Aorta (tissue), 5 donors: ENCODE measurements at regions not wholly inside any gene's neighbourhood (a gene's known extent, or its start where the extent isn't known, plus 50 kb on each side); places are given as distances from the start of the nearest gene placed in this dataset.

ENCODE experiments used
- ATAC-seq: fragments of 200-7000 bp; cut with Tn5 transposase; one replicate; pipeline ENCODE4 v1.9.1; 2022; ENCODE audit warnings: moderate library complexity; ENCODE audit not compliant: low FRiP score
- DNase-seq, 2 donors: peaks; one replicate each; pipeline ENCODE4 v3.0.0-alpha.2; 2020
- H3K27ac ChIP-seq, 2 donors: one replicate each; pipeline ENCODE4 v1.5.1; 2013; ENCODE audit warnings: low read length in 2 of 2, mild to moderate bottlenecking in 2 of 2, moderate library complexity in 2 of 2, control low read depth in 1 of 2, inconsistent platforms in 1 of 2, low read depth in 1 of 2
- H3K27me3 ChIP-seq, 2 donors: one replicate each; pipeline ENCODE4 v1.6.1; 2013; ENCODE audit warnings: control low read depth in 1 of 2, low read length in 1 of 2, mild to moderate bottlenecking in 1 of 2, moderate library complexity in 1 of 2; ENCODE audit not compliant: insufficient read depth in 2 of 2, control insufficient read depth in 1 of 2
- H3K36me3 ChIP-seq, 2 donors: one replicate each; pipeline ENCODE4 v1.6.1; 2013; ENCODE audit warnings: control low read depth in 1 of 2, low read length in 1 of 2, mild to moderate bottlenecking in 1 of 2; ENCODE audit not compliant: insufficient read depth in 2 of 2, control insufficient read depth in 1 of 2
- H3K4me1 ChIP-seq, 2 donors: one replicate each; pipeline ENCODE4 v1.6.1; 2013; ENCODE audit warnings: low read length in 2 of 2, control low read depth in 1 of 2, mild to moderate bottlenecking in 1 of 2, moderate library complexity in 1 of 2; ENCODE audit not compliant: insufficient read depth in 2 of 2, control insufficient read depth in 1 of 2
- H3K4me3 ChIP-seq, 2 donors: one replicate each; pipeline ENCODE4 v1.5.1; 2013; ENCODE audit warnings: low read length in 2 of 2, control low read depth in 1 of 2, mild to moderate bottlenecking in 1 of 2
- H3K9me3 ChIP-seq: one replicate; pipeline ENCODE4 v1.6.1; 2013; ENCODE audit warnings: mild to moderate bottlenecking, low read length; ENCODE audit not compliant: control insufficient read depth
- WGBS, 2 donors: extraction: QIAGEN DNeasy Blood & Tissue Kit; methylation state at CpG; one replicate each; pipeline ENCODE4 v1.1.7; 2013; 5-methylcytosine and 5-hydroxymethylcytosine counted together
- intact Hi-C, 2 donors: fragments of 100-400 bp; cut with DNase I; formaldehyde crosslinking; loops; one replicate each; pipeline versions ENCODE4 v1.14.2 to v1.15.0; 2022
- donor health status: healthy with polysubstance abuse.
- donor health status: Bipolar disorder and iron deficiency.
- donor health status: DM: no; HTN: no; CAD: no.
- donor health status: DM: no; HTN: no; CAD: no.
- donor health status: DM: yes; HTN: yes; CAD: no.

DNA sequence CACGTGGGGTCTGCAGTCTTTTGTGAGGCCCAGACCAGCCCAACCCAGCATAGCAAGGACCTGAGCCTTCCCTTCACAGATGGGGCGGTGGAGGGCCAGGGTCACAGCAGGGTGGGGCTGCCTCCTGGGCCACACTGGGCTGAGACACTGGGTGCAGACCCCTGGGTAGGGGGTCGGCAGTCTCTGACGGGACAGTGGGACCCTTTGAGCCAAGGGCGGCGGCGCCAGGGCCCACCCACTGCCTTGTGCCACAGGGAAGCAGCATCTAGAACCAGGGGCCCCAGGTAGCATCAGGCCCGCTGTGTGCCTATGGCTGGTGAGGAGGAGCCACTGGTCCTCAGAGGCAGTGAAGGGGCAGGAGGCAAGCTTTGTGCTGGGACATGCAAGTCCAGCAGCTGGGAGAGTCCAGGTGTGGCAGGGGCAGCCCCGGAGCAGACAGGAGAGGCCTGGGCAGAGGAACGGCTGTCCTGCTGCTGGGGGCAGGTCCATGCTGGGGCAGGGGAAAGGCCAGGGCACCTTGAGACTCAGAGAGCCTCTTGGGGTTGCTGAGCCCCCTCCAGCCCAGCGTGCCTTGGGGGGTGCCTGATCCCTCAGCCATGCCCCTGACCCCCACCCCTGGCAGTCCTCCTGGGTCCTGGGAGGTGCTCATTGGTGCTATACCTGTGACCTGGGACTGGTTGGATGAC, 131.3 kb upstream of the NKX1-1 start:
- whole genome bisulfite sequencing, 2 donors = 86 to 87% methylated on average over 10 to 11 of the region's 11 CpGs
- no peak overlapping the region for H3K27ac ChIP-seq
- ATAC-seq (no peak), DNase-seq (peak in 1 of 2 donors; percentile 65)
- no peaks in the 10 kb centered on the region for H3K4me1 ChIP-seq
- intact Hi-C loops = no loop called here
- H3K36me3 ChIP-seq = no peaks in the 10 kb centered on the region
- no peaks in the 10 kb centered on the region for H3K9me3 ChIP-seq
- no peaks in the 10 kb centered on the region for H3K27me3 ChIP-seq
- H3K4me3 ChIP-seq = no peak overlapping the region

DNA sequence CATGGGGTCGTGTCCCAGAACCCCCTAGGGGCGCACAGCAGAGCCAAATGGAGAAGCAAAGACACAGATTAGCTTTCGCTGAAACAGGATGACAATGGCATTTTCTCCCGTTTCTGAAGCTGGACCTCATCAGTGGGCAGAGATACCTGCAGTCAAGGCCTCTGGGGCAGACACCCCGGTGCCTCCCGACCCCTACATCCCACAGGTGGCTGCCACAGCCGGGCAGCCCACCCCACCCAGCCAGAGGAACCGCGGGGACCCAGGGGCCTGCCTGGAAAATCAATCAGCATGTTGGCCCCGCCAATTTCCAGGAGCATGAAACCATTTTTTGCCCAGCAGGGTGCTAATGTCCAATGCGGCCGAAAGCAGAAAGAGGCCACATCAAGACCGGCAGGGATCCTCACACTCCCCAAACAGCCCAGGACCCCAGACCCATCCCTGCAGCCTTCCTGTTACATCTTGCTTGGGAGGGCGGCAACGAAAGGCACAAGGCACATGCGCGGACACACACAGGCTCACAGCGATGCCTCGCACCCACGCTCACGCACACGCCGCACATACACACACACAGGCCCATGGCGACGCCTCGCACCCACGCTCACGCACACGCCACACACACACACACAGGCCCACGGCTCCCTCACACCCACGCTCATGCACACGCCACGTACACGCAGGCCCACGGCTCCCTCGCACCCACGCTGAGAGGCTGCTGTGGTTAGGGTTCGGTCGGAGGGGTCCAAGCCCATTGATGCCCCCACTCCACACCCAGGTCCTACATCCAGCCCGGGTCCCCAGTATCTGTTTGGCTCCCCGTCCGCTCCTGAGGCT, 130.6 kb upstream of the NKX1-1 start:
- Histone ChIP-seq H3K4me3 (no peak overlapping the region), H3K36me3 (no peaks in the 10 kb centered on the region), H3K27ac (no peak overlapping the region), H3K27me3 (no peaks in the 10 kb centered on the region), H3K9me3 (no peaks in the 10 kb centered on the region), H3K4me1 (no peaks in the 10 kb centered on the region)
- intact Hi-C loops = no loop called here
- ATAC-seq = no peak
- peak; percentile 27 to 63 for DNase-seq
- WGBS, 2 donors = 89% methylated on average over 42 of the region's 42 CpGs

DNA sequence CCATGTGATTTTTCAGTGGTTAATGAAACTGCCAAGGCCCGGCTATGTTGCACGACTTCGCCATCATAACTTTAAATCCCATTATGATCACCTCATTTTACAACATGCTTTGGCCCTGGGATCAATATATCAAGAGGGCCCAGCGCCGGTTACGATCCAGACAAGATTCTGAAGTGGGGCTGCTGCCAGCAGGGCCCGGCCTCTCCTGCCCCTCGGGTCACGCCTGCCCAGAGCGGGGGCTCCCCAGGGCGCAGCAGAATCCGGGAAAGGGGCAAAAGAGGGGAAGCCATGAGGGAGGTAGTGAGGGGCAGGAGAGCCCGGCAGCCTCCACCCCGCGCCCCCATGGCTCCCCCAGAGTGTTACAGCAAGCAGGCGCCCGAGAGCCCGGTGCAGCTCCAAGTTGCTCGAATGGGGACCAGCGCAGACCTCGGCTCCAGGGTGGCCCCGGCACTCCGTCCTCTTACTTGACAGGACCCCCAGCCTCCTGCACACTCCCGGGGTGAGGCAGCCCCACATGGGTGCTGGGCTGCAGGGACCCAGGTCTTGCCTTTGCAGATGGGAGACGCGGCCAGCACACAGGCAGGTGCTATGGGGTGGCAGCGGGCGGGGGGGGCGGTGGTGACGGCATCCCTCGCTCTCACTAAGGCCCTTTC, 129.8 kb upstream of the NKX1-1 start:
- WGBS, 2 donors = 88 to 91% methylated on average over 31 of the region's 31 CpGs
- H3K4me1 ChIP-seq = no peaks in the 10 kb centered on the region
- no peaks in the 10 kb centered on the region for H3K36me3 ChIP-seq
- intact Hi-C loops = no loop called here
- no peak overlapping the region for H3K27ac ChIP-seq
- DNase-seq (peak; percentile 37 to 65), ATAC-seq (no peak)
- H3K9me3 ChIP-seq = no peaks in the 10 kb centered on the region
- H3K27me3 ChIP-seq = no peaks in the 10 kb centered on the region
- H3K4me3 ChIP-seq = no peak overlapping the region

DNA sequence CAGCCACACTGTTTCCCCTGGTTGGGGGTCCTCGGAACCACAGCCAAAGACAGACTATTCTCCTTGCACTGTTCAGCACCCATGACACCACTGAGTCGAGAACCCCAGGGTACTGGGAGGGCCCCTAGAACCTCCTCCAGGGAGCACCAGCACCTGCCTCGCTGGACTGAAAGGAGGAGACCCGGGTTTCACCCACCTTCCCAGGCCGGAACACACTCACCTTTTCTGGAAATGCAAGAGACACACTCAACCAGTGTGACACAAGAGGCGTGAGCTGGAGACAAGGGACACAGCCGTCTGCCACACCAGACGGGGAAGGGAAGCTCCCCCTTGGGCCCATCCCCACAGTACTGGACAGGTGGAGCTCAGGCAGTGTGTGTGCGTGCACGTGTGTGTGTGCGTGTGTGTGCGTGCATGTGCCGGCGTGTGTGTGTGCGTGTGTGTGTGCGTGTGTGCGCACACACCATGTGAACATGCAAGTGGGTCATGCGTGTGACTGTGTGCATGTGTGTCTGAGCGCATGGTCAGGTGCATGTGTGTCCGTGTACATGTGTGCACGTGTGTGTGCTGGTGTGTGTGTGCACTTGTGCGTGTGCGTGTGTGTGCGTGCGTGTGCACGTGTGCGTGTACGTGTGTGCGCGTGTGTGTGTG, 128.8 kb upstream of the NKX1-1 start:
- Histone ChIP-seq H3K36me3 (no peaks in the 10 kb centered on the region), H3K4me3 (no peak overlapping the region), H3K27ac (no peak overlapping the region), H3K9me3 (peaks cover 2% of the 10 kb centered on the region), H3K4me1 (no peaks in the 10 kb centered on the region), H3K27me3 (no peaks in the 10 kb centered on the region)
- intact Hi-C loops = no loop called here
- ATAC-seq (no peak), DNase-seq (peak; percentile 30 to 44)
- 94 to 95% methylated on average over 28 to 30 of the region's 30 CpGs for WGBS, 2 donors

DNA sequence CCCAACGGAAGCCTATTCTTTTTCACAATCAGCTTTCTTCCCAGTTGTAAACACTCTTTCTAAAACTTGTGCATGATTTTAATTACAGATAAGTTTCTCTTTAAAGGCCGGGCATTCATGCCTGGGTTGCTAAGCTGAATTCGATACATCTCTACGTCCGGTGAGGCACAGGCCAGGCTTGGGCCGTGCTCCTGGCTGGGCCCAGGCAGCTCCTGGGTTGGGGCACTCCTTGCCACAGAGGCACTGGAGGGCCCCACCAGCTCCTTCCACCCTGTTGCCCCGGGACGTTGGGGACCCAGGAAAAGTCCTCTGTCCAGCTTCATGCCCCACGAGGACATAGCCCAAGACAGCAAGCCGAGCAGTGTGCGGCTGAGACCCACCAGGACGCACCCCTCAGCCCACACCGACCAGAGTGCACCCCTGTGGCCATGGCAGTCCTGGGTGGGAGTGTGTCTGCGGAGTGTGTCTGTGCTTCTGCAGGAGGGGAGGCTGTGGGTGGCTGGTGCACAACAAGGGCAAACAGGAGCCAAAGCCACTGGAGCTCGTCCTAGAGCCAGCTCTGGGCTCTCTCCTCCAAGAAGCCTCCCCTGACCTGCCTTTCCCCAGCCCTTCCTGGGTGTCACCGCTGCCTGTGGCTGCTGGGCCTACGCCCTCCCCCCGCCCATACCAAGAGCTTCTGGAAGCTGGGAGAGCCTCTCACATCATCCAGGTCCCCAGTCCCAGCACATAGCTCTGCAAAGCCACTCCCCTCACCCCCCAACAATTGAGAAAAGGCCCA, 128.0 kb upstream of the NKX1-1 start:
- intact Hi-C loops = no loop called here
- peaks cover 2% of the 10 kb centered on the region for H3K9me3 ChIP-seq
- no peaks in the 10 kb centered on the region for H3K4me1 ChIP-seq
- 61 to 64% methylated on average over 18 of the region's 18 CpGs for WGBS, 2 donors
- no peaks in the 10 kb centered on the region for H3K27me3 ChIP-seq
- ATAC-seq (peak; percentile 24), DNase-seq (peak; percentile 32 to 55)
- H3K27ac ChIP-seq = no peak overlapping the region
- H3K4me3 ChIP-seq = no peak overlapping the region
- H3K36me3 ChIP-seq = no peaks in the 10 kb centered on the region

GRCh38 chr4:1533501-1534064, 127.3 kb upstream of the NKX1-1 start:
- intact Hi-C loops = no loop called here
- H3K4me1 ChIP-seq = no peaks in the 10 kb centered on the region
- peaks cover 2% of the 10 kb centered on the region for H3K9me3 ChIP-seq
- H3K27ac ChIP-seq = no peak overlapping the region
- no peak for ATAC-seq
- no peak overlapping the region for H3K4me3 ChIP-seq
- H3K27me3 ChIP-seq = no peaks in the 10 kb centered on the region
- WGBS, 2 donors = 7 to 15% methylated on average over 36 of the region's 36 CpGs
- peak; percentile 28 to 74 for DNase-seq
- H3K36me3 ChIP-seq = no peaks in the 10 kb centered on the region

DNA sequence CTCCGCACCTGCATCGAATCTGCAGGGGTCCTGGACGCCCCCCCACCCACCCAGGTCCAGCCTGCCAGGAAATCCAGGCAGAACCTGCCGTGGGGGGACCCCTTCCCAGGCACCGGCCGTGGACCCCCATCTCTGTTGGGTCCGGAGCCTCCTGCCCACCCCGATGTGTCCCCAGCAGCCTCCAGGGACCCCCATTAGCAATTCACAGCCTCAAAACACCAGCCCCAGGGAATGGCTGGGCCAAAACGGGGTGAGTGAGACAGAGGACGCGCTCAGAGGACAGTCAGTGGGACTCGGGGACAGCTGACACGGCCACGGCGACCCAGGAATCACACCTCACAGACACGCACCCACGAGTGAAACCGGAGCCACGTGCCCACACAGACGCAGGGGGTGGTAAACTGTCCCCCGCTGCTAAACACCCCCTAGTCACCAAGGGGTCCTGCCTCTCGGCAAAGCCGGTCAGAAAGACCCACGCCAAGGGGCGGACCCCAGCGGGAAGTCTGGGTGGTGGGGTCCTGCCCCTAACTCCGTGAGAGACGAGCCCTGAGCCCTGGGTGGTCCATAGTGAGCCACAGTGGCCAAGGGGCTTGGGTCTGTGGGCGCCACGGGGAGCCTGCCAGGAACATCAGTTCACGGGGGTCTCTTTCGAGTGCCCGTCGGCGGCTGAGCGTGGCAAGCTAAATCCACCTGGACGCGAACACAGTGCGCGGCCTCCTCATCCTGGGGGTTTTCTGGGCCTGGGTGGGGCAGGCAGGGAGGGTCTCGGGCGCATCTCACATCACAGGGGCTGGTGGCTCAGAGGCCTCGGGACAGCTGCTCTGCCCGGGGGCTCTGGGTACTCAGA, 126.5 kb upstream of the NKX1-1 start:
- 85% methylated on average over 44 of the region's 44 CpGs for WGBS, 2 donors
- Histone ChIP-seq H3K36me3 (no peaks in the 10 kb centered on the region), H3K9me3 (peaks cover 2% of the 10 kb centered on the region), H3K27me3 (no peaks in the 10 kb centered on the region), H3K27ac (no peak overlapping the region), H3K4me1 (no peaks in the 10 kb centered on the region), H3K4me3 (no peak overlapping the region)
- intact Hi-C loops = no loop called here
- ATAC-seq (no peak), DNase-seq (peak; percentile 32 to 71)
